Endothelial cell of umbilical vein (primary cell): ENCODE measurements at regions not wholly inside any gene's neighbourhood (a gene's known extent, or its start where the extent isn't known, plus 50 kb on each side); places are given as distances from the start of the nearest gene placed in this dataset.

ENCODE experiments used
- BruUV-seq: library from RNA; stranded (reverse); fragments of 400-500 nt; replicated peaks from 2 replicates; lab custom pipeline; 2021; lab: Mats Ljungman, UMichigan
- CTCF ChIA-PET: fragments of 300-600, 350-600 bp; sonication (Branson Sonifier 250); formaldehyde crosslinking; loops from one replicate; lab custom pipeline; 2021; ENCODE audit warnings: antibody characterized with exemption, inconsistent platforms; lab: Charles Lee
- POLR2A ChIA-PET: fragments of 300-600, 350-600 bp; sonication (Branson Sonifier 250); formaldehyde crosslinking; loops from one replicate; lab custom pipeline; 2021; ENCODE audit warnings: antibody characterized with exemption, inconsistent platforms; lab: Charles Lee
- DNase-seq: peaks from one replicate; pipeline ENCODE4 v3.0.0-alpha.2; 2011; ENCODE audit warnings: low read depth, low spot score
- FAIRE-seq: peaks from 2 replicates; lab custom pipeline; 2011; peaks lifted over from hg19 to GRCh38; lab: Jason Lieb, UNC
- H2AFZ ChIP-seq: 2 replicates; pipeline ENCODE4 v1.6.0; 2012; ENCODE audit warnings: low read depth, low read length, control low read depth, inconsistent platforms
- H3K27ac ChIP-seq: 2 replicates; pipeline ENCODE4 v1.5.1; 2011; ENCODE audit warnings: low read depth, mild to moderate bottlenecking, control low read depth, low read length, moderate library complexity; ENCODE audit not compliant: insufficient read depth
- H3K27me3 ChIP-seq, 2 experiments: 2 replicates each; pipeline versions ENCODE4 v1.6.0 to v1.6.1; 2011; ENCODE audit warnings: low read length in 2 of 2, mixed read lengths in 1 of 2; ENCODE audit not compliant: control insufficient read depth in 2 of 2, insufficient read depth in 2 of 2
- H3K36me3 ChIP-seq, 2 experiments: 2 replicates in 1 of 2; 3 replicates in 1 of 2; pipeline ENCODE4 v1.5.1; 2011; ENCODE audit warnings: low read length in 2 of 2, mild to moderate bottlenecking in 1 of 2, moderate library complexity in 1 of 2; ENCODE audit not compliant: control insufficient read depth in 2 of 2, insufficient read depth in 2 of 2; ENCODE audit errors: extremely low read depth in 1 of 2
- H3K4me1 ChIP-seq: 3 replicates; pipeline ENCODE4 v1.5.1; 2011; ENCODE audit warnings: mild to moderate bottlenecking, low read length; ENCODE audit not compliant: control insufficient read depth, insufficient read depth; ENCODE audit errors: extremely low read depth
- H3K4me2 ChIP-seq: 2 replicates; pipeline ENCODE4 v1.6.1; 2011; ENCODE audit warnings: low read length, control low read depth, mixed read lengths; ENCODE audit not compliant: insufficient read depth
- H3K4me3 ChIP-seq, 3 experiments: fragments of 200-600 bp in 1 of 3; sonication (generic), shearing (Covaris generic) in 1 of 3; replicated peaks in 1 of 3; 2 replicates each; pipeline ENCODE4 v1.5.1; 2011 to 2016; ENCODE audit warnings: control low read depth in 3 of 3, low read length in 3 of 3, mild to moderate bottlenecking in 2 of 3, inconsistent platforms in 1 of 3, low read depth in 1 of 3, moderate library complexity in 1 of 3; ENCODE audit not compliant: insufficient read depth in 1 of 3
- H3K79me2 ChIP-seq: 2 replicates; pipeline ENCODE4 v1.6.0; 2012; ENCODE audit warnings: low read length, inconsistent platforms; ENCODE audit not compliant: control insufficient read depth, insufficient read depth
- H3K9ac ChIP-seq: replicated peaks from 2 replicates; pipeline ENCODE3; 2011; ENCODE audit warnings: low read length, control low read depth; ENCODE audit not compliant: insufficient read depth; ENCODE audit errors: extremely low read depth
- H3K9me1 ChIP-seq: replicated peaks from 3 replicates; pipeline ENCODE4 v1.6.0; 2011; ENCODE audit warnings: mild to moderate bottlenecking, low read length; ENCODE audit not compliant: control insufficient read depth, insufficient read depth; ENCODE audit errors: extremely low read depth
- H3K9me3 ChIP-seq: replicated peaks from 2 replicates; pipeline ENCODE4 v1.5.1; 2012; ENCODE audit warnings: low read length, inconsistent platforms; ENCODE audit not compliant: control insufficient read depth, insufficient read depth
- H4K20me1 ChIP-seq: replicated peaks from 2 replicates; pipeline ENCODE3; 2011; ENCODE audit warnings: mild to moderate bottlenecking, low read length; ENCODE audit not compliant: control insufficient read depth, insufficient read depth; ENCODE audit errors: extremely low read depth
- EZH2 ChIP-seq: IDR thresholded peaks from 2 replicates; pipeline ENCODE4 v1.6.1; 2012; ENCODE audit warnings: borderline replicate concordance, low read depth, mild to moderate bottlenecking, moderate library complexity, low read length, inconsistent platforms; ENCODE audit not compliant: severe bottlenecking
- FOS ChIP-seq: IDR thresholded peaks from 2 replicates; pipeline ENCODE4 v1.6.1; 2011; ENCODE audit warnings: mild to moderate bottlenecking, low read length, moderate library complexity, borderline replicate concordance; ENCODE audit not compliant: insufficient read depth
- GATA2 ChIP-seq: IDR thresholded peaks from 2 replicates; pipeline ENCODE4 v1.7.0; 2011; ENCODE audit warnings: low read depth, mild to moderate bottlenecking, moderate library complexity, mixed read lengths, low read length; ENCODE audit not compliant: insufficient read length, insufficient read depth
- JUN ChIP-seq: IDR thresholded peaks from 2 replicates; pipeline ENCODE4 v1.6.1; 2011; ENCODE audit warnings: borderline replicate concordance, low read depth; ENCODE audit not compliant: insufficient read length, insufficient read depth
- MYC ChIP-seq: IDR thresholded peaks from one replicate; pipeline ENCODE4 v1.6.1; 2011; ENCODE audit warnings: mild to moderate bottlenecking, low read depth, low read length
- POLR2A ChIP-seq: IDR thresholded peaks from 2 replicates; pipeline ENCODE4 v1.6.1; 2012; ENCODE audit warnings: low read depth, mild to moderate bottlenecking, control low read depth, low read length
- POLR2AphosphoS5 ChIP-seq: IDR thresholded peaks from 2 replicates; pipeline ENCODE4 v1.6.1; 2012; ENCODE audit warnings: low read depth, mild to moderate bottlenecking, control low read depth, low read length, moderate library complexity; ENCODE audit not compliant: insufficient read depth
- dilution Hi-C: fragments of 300-500 bp; cut with MboI; formaldehyde crosslinking; loops from one replicate; pipeline ENCODE4 v1.15.0; 2019; ENCODE audit warnings: low sequenced_read_pairs; ENCODE audit not compliant: extremely low pct_ligation_motif_present
- intact Hi-C: fragments of 100-400 bp; cut with micrococcal nuclease; formaldehyde crosslinking; loops from one replicate; pipeline ENCODE4 v1.10.0; 2022
- TF ChIP-seq, protein P1 (sequence below), 2 donors: IDR thresholded peaks; 1 replicate in 1 of 2; 2 replicates in 1 of 2; pipeline ENCODE4 v1.5.1; 2011; ENCODE audit warnings: low read length in 2 of 2, mild to moderate bottlenecking in 2 of 2, moderate library complexity in 2 of 2, control low read depth in 1 of 2, inconsistent platforms in 1 of 2, low read depth in 1 of 2; ENCODE audit not compliant: insufficient read depth in 1 of 2; ENCODE audit errors: extremely low read depth in 1 of 2
- TF ChIP-seq, protein P2 (sequence below): IDR thresholded peaks from 2 replicates; pipeline ENCODE4 v1.6.1; 2011; ENCODE audit not compliant: insufficient read depth, insufficient read length

DNA sequence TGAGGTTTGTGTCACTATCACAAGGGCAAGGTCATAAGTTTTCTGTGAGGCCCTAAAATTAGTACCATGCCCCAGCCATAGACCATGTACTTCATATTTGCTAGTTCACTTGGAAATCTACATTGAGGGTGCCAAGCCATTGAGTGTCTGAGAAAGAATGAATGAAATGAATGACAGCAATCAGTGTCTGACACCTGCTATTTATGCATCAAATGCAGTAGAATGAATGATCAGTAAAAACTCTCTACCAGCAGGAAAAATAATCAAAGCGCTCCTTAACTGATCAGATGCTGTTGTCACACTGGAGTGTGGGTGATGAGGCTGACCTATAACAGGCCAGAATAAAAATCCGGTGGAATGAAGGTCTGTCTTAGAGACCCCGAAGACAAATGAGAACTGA is 467.9 kb upstream of the B3GAT1 start:
- H2AFZ ChIP-seq, result no peak overlapping the region
- no peak overlapping the region for H3K9ac ChIP-seq
- dilution Hi-C loops (no loop called here), intact Hi-C loops (no loop called here)
- H3K27ac ChIP-seq, result no peak overlapping the region
- H3K9me1 ChIP-seq, result no peaks in the 10 kb centered on the region
- TF ChIP-seq, protein P1, sequence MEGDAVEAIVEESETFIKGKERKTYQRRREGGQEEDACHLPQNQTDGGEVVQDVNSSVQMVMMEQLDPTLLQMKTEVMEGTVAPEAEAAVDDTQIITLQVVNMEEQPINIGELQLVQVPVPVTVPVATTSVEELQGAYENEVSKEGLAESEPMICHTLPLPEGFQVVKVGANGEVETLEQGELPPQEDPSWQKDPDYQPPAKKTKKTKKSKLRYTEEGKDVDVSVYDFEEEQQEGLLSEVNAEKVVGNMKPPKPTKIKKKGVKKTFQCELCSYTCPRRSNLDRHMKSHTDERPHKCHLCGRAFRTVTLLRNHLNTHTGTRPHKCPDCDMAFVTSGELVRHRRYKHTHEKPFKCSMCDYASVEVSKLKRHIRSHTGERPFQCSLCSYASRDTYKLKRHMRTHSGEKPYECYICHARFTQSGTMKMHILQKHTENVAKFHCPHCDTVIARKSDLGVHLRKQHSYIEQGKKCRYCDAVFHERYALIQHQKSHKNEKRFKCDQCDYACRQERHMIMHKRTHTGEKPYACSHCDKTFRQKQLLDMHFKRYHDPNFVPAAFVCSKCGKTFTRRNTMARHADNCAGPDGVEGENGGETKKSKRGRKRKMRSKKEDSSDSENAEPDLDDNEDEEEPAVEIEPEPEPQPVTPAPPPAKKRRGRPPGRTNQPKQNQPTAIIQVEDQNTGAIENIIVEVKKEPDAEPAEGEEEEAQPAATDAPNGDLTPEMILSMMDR (IDR thresholded peaks at IDR 0.05; ENCODE audit: extremely low read depth in 1 of 2, insufficient read depth in 1 of 2, low read depth in 1 of 2, low read length in 2 of 2), result no peak
- TF ChIP-seq POLR2A, result no peak
- TF ChIP-seq MYC, result no peak
- no peak for TF ChIP-seq EZH2
- TF ChIP-seq JUN, result no peak
- TF ChIP-seq FOS, result no peak
- TF ChIP-seq GATA2, result no peak
- no peak for TF ChIP-seq POLR2AphosphoS5
- TF ChIP-seq, protein P2, sequence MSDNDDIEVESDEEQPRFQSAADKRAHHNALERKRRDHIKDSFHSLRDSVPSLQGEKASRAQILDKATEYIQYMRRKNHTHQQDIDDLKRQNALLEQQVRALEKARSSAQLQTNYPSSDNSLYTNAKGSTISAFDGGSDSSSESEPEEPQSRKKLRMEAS, result no peak
- no peaks in the 10 kb centered on the region for H3K79me2 ChIP-seq
- FAIRE-seq (no peak), DNase-seq (no peak)
- ChIA-PET CTCF (interaction anchor here (1.3 kb wide), 1 partner anchor 12 kb away, joined by 6 read pairs; no protein-coding TSS in a partner anchor), POLR2A (no interaction called here)
- H3K36me3 ChIP-seq, result no peaks in the 10 kb centered on the region
- H4K20me1 ChIP-seq, result no peaks in the 10 kb centered on the region
- no peaks in the 10 kb centered on the region for H3K4me1 ChIP-seq
- H3K4me3 ChIP-seq, result no peak overlapping the region
- H3K4me2 ChIP-seq, result no peak overlapping the region
- no peaks in the 10 kb centered on the region for H3K9me3 ChIP-seq
- BruUV-seq, result no TSS peak
- H3K27me3 ChIP-seq, result no peaks in the 10 kb centered on the region
